H1 (cell line): ENCODE measurements at regions not wholly inside any gene's neighbourhood (a gene's known extent, or its start where the extent isn't known, plus 50 kb on each side); places are given as distances from the start of the nearest gene placed in this dataset.

Source experiments
- BCL11A ChIP-seq, 2 experiments: IDR thresholded peaks; one replicate each; pipeline ENCODE4 v1.6.1; 2011; ENCODE audit warnings: low read depth in 2 of 2, low read length in 2 of 2, mild to moderate bottlenecking in 2 of 2
- CREB1 ChIP-seq: IDR thresholded peaks from 2 replicates; pipeline ENCODE4 v1.6.1; 2012; ENCODE audit warnings: inconsistent platforms
- KDM5A ChIP-seq: fragments of 200-600 bp; IDR thresholded peaks from 2 replicates; pipeline ENCODE4 v1.7.1; 2012; ENCODE audit warnings: mild to moderate bottlenecking, low read length, inconsistent platforms, mixed read lengths
- POLR2AphosphoS5 ChIP-seq: IDR thresholded peaks from 2 replicates; pipeline ENCODE4 v1.6.1; 2011; ENCODE audit warnings: low read depth, low read length

DNA sequence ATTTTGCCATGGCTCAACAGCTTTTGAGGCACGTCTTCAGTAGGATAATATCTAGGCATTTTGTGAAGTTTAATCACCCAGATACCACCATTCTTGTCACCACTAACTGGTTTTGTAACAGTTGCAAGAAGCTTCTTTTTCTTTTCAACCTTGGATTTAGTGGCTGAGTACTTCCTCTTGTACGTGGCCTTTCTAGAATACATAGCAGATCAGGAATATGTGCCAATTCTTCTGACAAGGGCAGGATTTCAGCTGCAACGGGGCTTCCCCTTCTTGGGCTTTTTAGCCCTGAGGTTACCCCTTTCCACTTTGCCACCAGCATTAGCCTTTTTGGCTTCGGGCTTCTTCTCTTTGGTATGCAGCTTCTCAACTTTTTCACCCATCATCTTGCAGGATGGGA is 79.3 kb upstream of the WARS2 start (continued):
- TF ChIP-seq BCL11A (IDR thresholded peaks at IDR 0.05; ENCODE audit: low read depth in 2 of 2, low read length in 2 of 2) (no peak), KDM5A (no peak), CREB1 (no peak), POLR2AphosphoS5 (no peak)
